Transverse colon (tissue), 4 donors: ENCODE measurements at regions not wholly inside any gene's neighbourhood (a gene's known extent, or its start where the extent isn't known, plus 50 kb on each side); places are given as distances from the start of the nearest gene placed in this dataset.

Source experiments
- DNase-seq: peaks from one replicate; pipeline ENCODE4 v3.0.0-alpha.2; 2019
- H3K27ac ChIP-seq, 4 donors: fragments of 200-600 bp; sonication (generic); 2 replicates each; pipeline ENCODE4 v1.5.1; 2016 to 2018; ENCODE audit warnings: inconsistent platforms in 4 of 4
- H3K27me3 ChIP-seq: fragments of 200-600 bp; sonication (generic); 2 replicates; pipeline ENCODE4 v1.5.1; 2017; ENCODE audit warnings: inconsistent platforms
- H3K36me3 ChIP-seq, 4 donors: fragments of 200-600 bp; sonication (generic); 2 replicates each; pipeline ENCODE4 v1.5.1; 2017 to 2019; ENCODE audit warnings: inconsistent platforms in 4 of 4
- H3K4me1 ChIP-seq, 4 donors: fragments of 200-600 bp; sonication (generic); 2 replicates each; pipeline ENCODE4 v1.5.1; 2017 to 2020; ENCODE audit warnings: inconsistent platforms in 4 of 4
- H3K4me3 ChIP-seq, 4 donors: fragments of 200-600 bp; sonication (generic); 1 replicate in 1 of 4; 2 replicates in 3 of 4; pipeline versions ENCODE4 v1.5.1 to v1.6.1; 2017 to 2019; ENCODE audit warnings: inconsistent platforms in 4 of 4
- H3K9me3 ChIP-seq, 2 donors: fragments of 200-600 bp; sonication (generic); 2 replicates each; pipeline ENCODE4 v1.5.1; 2017 to 2019; ENCODE audit warnings: inconsistent platforms in 2 of 2
- EP300 ChIP-seq: sonication (generic); formaldehyde crosslinking; IDR thresholded peaks from one replicate; pipeline ENCODE4 v1.6.1; 2017; ENCODE audit warnings: antibody characterized with exemption, low read depth
- POLR2A ChIP-seq: fragments of 450-650 bp; IDR thresholded peaks from one replicate; pipeline ENCODE4 v1.6.1; 2016; ENCODE audit warnings: antibody characterized with exemption, mild to moderate bottlenecking, moderate library complexity
- POLR2AphosphoS5 ChIP-seq, 3 donors: sonication (generic); formaldehyde crosslinking; IDR thresholded peaks; one replicate each; pipeline ENCODE4 v1.6.1; 2016; ENCODE audit warnings: antibody characterized with exemption in 3 of 3
- WGBS, 2 donors: methylation state at CpG; one replicate each; pipeline ENCODE4 v1.1.5; 2018; ENCODE audit warnings: low coverage in 1 of 2; 5-methylcytosine and 5-hydroxymethylcytosine counted together
- in situ Hi-C, 4 donors: fragments of 200-750 bp; cut with MboI; loops; one replicate each; pipeline versions ENCODE4 v1.15.0 to v1.15.1; 2017; ENCODE audit warnings: low sequenced_read_pairs in 3 of 4, low pct_ligation_motif_present in 1 of 4, low pct_unique_long_range_greater_than_20kb in 1 of 4
- intact Hi-C: fragments of 100-400 bp; cut with DNase I; formaldehyde crosslinking; loops from one replicate; pipeline ENCODE4 v1.15.1; 2023; ENCODE audit warnings: low total_unique reads
- TF ChIP-seq, protein P1 (sequence below), 5 experiments: fragments of 200-600 bp in 3 of 5; fragments of 450-650 bp in 2 of 5; sonication (generic) in 3 of 5; IDR thresholded peaks; 1 replicate in 2 of 5; 2 replicates in 3 of 5; pipeline ENCODE4 v1.5.1; 2016 to 2017; ENCODE audit warnings: antibody characterized with exemption in 5 of 5, inconsistent platforms in 3 of 5, mild to moderate bottlenecking in 2 of 5, moderate library complexity in 1 of 5

GRCh38 chr10:10156917-10157600, 860.6 kb upstream of the CELF2 start:
- Histone ChIP-seq H3K36me3 (no peaks in the 10 kb centered on the region), H3K27ac (no peak overlapping the region), H3K27me3 (no peaks in the 10 kb centered on the region), H3K9me3 (no peaks in the 10 kb centered on the region), H3K4me1 (no peaks in the 10 kb centered on the region), H3K4me3 (no peak overlapping the region)
- 78 to 80% methylated on average over 7 of the region's 7 CpGs for WGBS, 2 donors
- no peak for DNase-seq
- TF ChIP-seq EP300 (no peak), POLR2A (no peak), POLR2AphosphoS5 (IDR thresholded peaks at IDR 0.05) (no peak)
- TF ChIP-seq, protein P1, sequence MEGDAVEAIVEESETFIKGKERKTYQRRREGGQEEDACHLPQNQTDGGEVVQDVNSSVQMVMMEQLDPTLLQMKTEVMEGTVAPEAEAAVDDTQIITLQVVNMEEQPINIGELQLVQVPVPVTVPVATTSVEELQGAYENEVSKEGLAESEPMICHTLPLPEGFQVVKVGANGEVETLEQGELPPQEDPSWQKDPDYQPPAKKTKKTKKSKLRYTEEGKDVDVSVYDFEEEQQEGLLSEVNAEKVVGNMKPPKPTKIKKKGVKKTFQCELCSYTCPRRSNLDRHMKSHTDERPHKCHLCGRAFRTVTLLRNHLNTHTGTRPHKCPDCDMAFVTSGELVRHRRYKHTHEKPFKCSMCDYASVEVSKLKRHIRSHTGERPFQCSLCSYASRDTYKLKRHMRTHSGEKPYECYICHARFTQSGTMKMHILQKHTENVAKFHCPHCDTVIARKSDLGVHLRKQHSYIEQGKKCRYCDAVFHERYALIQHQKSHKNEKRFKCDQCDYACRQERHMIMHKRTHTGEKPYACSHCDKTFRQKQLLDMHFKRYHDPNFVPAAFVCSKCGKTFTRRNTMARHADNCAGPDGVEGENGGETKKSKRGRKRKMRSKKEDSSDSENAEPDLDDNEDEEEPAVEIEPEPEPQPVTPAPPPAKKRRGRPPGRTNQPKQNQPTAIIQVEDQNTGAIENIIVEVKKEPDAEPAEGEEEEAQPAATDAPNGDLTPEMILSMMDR (IDR thresholded peaks at IDR 0.05) = no peak
- in situ Hi-C loops (no loop called here), intact Hi-C loops (no loop called here)

GRCh38 chr10:10160821-10161312, 856.8 kb upstream of the CELF2 start:
- Histone ChIP-seq H3K36me3 (no peaks in the 10 kb centered on the region), H3K4me3 (no peak overlapping the region), H3K27ac (no peak overlapping the region), H3K4me1 (no peaks in the 10 kb centered on the region), H3K9me3 (no peaks in the 10 kb centered on the region), H3K27me3 (no peaks in the 10 kb centered on the region)
- intact Hi-C loops (no loop called here), in situ Hi-C loops (no loop called here)
- TF ChIP-seq POLR2AphosphoS5 (IDR thresholded peaks at IDR 0.05) (no peak), EP300 (no peak), POLR2A (no peak)
- TF ChIP-seq, protein P1 (IDR thresholded peaks at IDR 0.05) = no peak
- DNase-seq = no peak
- 79 to 96% methylated on average over 10 to 27 of the region's 27 CpGs for WGBS, 2 donors

DNA sequence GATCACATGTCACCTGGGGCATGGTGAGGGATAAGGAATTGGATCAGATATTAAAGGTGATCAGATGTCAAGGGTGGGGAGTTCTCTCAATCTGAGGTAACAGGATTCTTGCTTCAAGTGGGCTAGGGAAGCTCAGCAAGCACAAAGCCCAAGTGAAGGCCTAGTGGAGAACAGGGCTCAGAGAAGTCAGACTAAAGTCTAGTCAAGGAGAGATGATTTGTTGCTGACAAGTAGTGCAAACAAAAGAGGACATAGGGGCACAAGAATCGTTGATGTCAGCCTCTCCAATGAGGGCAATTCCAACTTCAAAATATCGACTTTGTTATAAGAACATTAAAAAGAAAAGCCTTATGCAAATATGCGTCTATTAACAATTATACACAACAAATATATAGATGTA, 852.8 kb upstream of the CELF2 start:
- Histone ChIP-seq H3K4me1 (no peaks in the 10 kb centered on the region), H3K36me3 (no peaks in the 10 kb centered on the region), H3K27me3 (no peaks in the 10 kb centered on the region), H3K4me3 (no peak overlapping the region), H3K27ac (no peak overlapping the region), H3K9me3 (no peaks in the 10 kb centered on the region)
- TF ChIP-seq POLR2A (no peak), POLR2AphosphoS5 (IDR thresholded peaks at IDR 0.05) (no peak), EP300 (no peak)
- TF ChIP-seq, protein P1 (IDR thresholded peaks at IDR 0.05) = no peak
- no peak for DNase-seq
- intact Hi-C loops = no loop called here
- in situ Hi-C loops = no loop called here
- 60 to 73% methylated on average over 3 of the region's 3 CpGs for WGBS, 2 donors

DNA sequence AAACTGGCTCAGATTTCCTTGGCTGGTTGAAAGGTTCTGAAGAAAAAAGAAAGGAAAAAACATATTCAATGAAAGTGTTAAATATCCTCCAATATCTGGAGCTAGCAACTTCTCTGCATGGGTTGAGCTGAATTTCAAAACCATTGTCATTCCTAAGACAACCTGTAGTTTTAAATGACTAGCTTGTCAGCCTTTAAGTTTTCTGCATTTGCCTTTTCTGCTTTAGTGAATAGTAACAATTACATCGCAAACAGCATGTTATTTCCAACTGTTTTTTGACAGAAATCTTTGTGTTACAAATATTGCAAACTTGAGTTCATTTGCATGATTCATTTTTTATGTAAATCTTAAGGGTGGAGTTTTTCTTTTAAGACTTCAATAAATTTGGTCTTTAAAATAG, 852.3 kb upstream of the CELF2 start:
- no peak for DNase-seq
- no peaks in the 10 kb centered on the region for H3K36me3 ChIP-seq
- in situ Hi-C loops (no loop called here), intact Hi-C loops (no loop called here)
- no peaks in the 10 kb centered on the region for H3K4me1 ChIP-seq
- no peaks in the 10 kb centered on the region for H3K9me3 ChIP-seq
- TF ChIP-seq EP300 = no peak
- TF ChIP-seq POLR2AphosphoS5 (IDR thresholded peaks at IDR 0.05) = no peak
- TF ChIP-seq, protein P1 (IDR thresholded peaks at IDR 0.05) = no peak
- TF ChIP-seq POLR2A = no peak
- WGBS, 2 donors = 68 to 80% methylated on average over 1 of the region's 1 CpG
- no peak overlapping the region for H3K27ac ChIP-seq
- H3K4me3 ChIP-seq = no peak overlapping the region
- H3K27me3 ChIP-seq = no peaks in the 10 kb centered on the region
